GM23338 (cell line): ENCODE measurements at regions not wholly inside any gene's neighbourhood (a gene's known extent, or its start where the extent isn't known, plus 50 kb on each side); places are given as distances from the start of the nearest gene placed in this dataset.
A peak's percentile ranks its signal among the peaks of the same experiment; 100 is the strongest.

Source experiments
- ATAC-seq: fragments of 200-7000 bp; cut with Tn5 transposase; 3 replicates; pipeline ENCODE4 v1.9.1; 2020
- DNase-seq: peaks from one replicate; pipeline ENCODE4 v3.0.0-alpha.2; 2015; ENCODE audit warnings: low spot score
- H2AFZ ChIP-seq: fragments of 200-600 bp; sonication (generic); 2 replicates; pipeline ENCODE4 v1.8.0; 2016; ENCODE audit warnings: antibody characterized with exemption, mild to moderate bottlenecking, moderate library complexity
- H3F3A ChIP-seq: fragments of 200-600 bp; sonication (generic); replicated peaks from 2 replicates; pipeline ENCODE4 v1.8.0; 2017; ENCODE audit warnings: antibody characterized with exemption, mixed run types, low read depth
- H3K27ac ChIP-seq: fragments of 200-600 bp; sonication (generic); 2 replicates; pipeline ENCODE4 v1.6.1; 2016; ENCODE audit warnings: low read depth
- H3K27me3 ChIP-seq: fragments of 200-600 bp; sonication (generic); 2 replicates; pipeline ENCODE4 v1.8.0; 2016; ENCODE audit warnings: mild to moderate bottlenecking, mixed run types, moderate library complexity; ENCODE audit not compliant: insufficient read depth
- H3K36me3 ChIP-seq: fragments of 200-600 bp; sonication (generic); 2 replicates; pipeline ENCODE4 v1.8.0; 2016; ENCODE audit warnings: mild to moderate bottlenecking; ENCODE audit not compliant: insufficient read depth
- H3K4me1 ChIP-seq: fragments of 200-600 bp; sonication (generic); 2 replicates; pipeline ENCODE4 v1.8.0; 2016; ENCODE audit warnings: mild to moderate bottlenecking, moderate library complexity; ENCODE audit not compliant: insufficient read depth
- H3K4me2 ChIP-seq: fragments of 200-600 bp; sonication (generic); 2 replicates; pipeline ENCODE4 v1.7.1; 2017; ENCODE audit warnings: mixed run types
- H3K4me3 ChIP-seq: fragments of 200-600 bp; sonication (generic); 2 replicates; pipeline ENCODE4 v1.6.1; 2016; ENCODE audit warnings: mixed run types
- H3K79me2 ChIP-seq: fragments of 200-600 bp; sonication (generic); replicated peaks from 2 replicates; pipeline ENCODE4 v1.8.0; 2017; ENCODE audit warnings: mild to moderate bottlenecking; ENCODE audit not compliant: insufficient read depth
- H3K9me2 ChIP-seq: fragments of 200-600 bp; sonication (generic); 2 replicates; pipeline ENCODE4 v1.8.0; 2017; ENCODE audit not compliant: insufficient read depth
- H4K20me1 ChIP-seq: fragments of 200-600 bp; sonication (generic); replicated peaks from 2 replicates; pipeline ENCODE4 v1.8.0; 2017; ENCODE audit warnings: mild to moderate bottlenecking; ENCODE audit not compliant: insufficient read depth
- H3K27ac Mint-ChIP-seq: 2 replicates; pipeline ENCODE4 v1.8.0; 2020; ENCODE audit warnings: inconsistent platforms, mild to moderate bottlenecking, moderate library complexity, mixed read lengths
- H3K27me3 Mint-ChIP-seq: 3 replicates; pipeline ENCODE4 v1.8.0; 2022; ENCODE audit warnings: low read depth, mild to moderate bottlenecking, moderate library complexity, mixed read lengths, inconsistent platforms; ENCODE audit not compliant: insufficient read depth, poor library complexity
- H3K36me3 Mint-ChIP-seq: 3 replicates; pipeline ENCODE4 v1.8.0; 2021; ENCODE audit warnings: low read depth, mild to moderate bottlenecking, inconsistent platforms, moderate library complexity, mixed read lengths
- H3K4me1 Mint-ChIP-seq: 3 replicates; pipeline ENCODE4 v1.8.0; 2020; ENCODE audit warnings: mild to moderate bottlenecking, inconsistent platforms, mixed read lengths
- H3K4me3 Mint-ChIP-seq: 3 replicates; pipeline ENCODE4 v1.8.0; 2021; ENCODE audit warnings: moderate library complexity, mild to moderate bottlenecking, inconsistent platforms, mixed read lengths
- H3K9me3 Mint-ChIP-seq: 3 replicates; pipeline ENCODE4 v1.8.0; 2020; ENCODE audit warnings: moderate library complexity, mild to moderate bottlenecking, inconsistent platforms, mixed read lengths
- EZH2phosphoT487 ChIP-seq: fragments of 200-600 bp; sonication (generic); IDR thresholded peaks from one replicate; pipeline ENCODE4 v1.8.1; 2018; ENCODE audit warnings: antibody characterized with exemption; ENCODE audit not compliant: unreplicated experiment
- NANOG ChIP-seq: IDR thresholded peaks from 2 replicates; pipeline ENCODE4 v1.6.1; 2016; ENCODE audit warnings: antibody characterized with exemption, borderline replicate concordance
- STAT1 ChIP-seq: IDR thresholded peaks from one replicate; pipeline ENCODE4 v1.6.1; 2016; ENCODE audit warnings: antibody characterized with exemption; ENCODE audit not compliant: unreplicated experiment
- ZNF462 ChIP-seq: fragments of 250-450 bp; sonication (Bioruptor Pico); IDR thresholded peaks from 2 replicates; pipeline ENCODE4 v1.5.0; 2020; ENCODE audit warnings: mild to moderate bottlenecking, moderate library complexity
- TF ChIP-seq, protein P1 (sequence below): IDR thresholded peaks from one replicate; pipeline ENCODE4 v1.6.1; 2018; ENCODE audit warnings: antibody characterized with exemption; ENCODE audit not compliant: unreplicated experiment
- TF ChIP-seq, protein P2 (sequence below), 2 experiments: fragments of 200-600 bp in 1 of 2; sonication (generic) in 1 of 2; conservative IDR thresholded peaks; 2 replicates each; pipeline versions ENCODE4 v1.5.1 to v1.6.1; 2016 to 2017; ENCODE audit warnings: antibody characterized with exemption in 2 of 2, low read depth in 2 of 2, mild to moderate bottlenecking in 2 of 2, moderate library complexity in 1 of 2
- TF ChIP-seq, protein P3 (sequence below): IDR thresholded peaks from 2 replicates; pipeline ENCODE4 v1.6.1; 2016; ENCODE audit warnings: antibody characterized with exemption

- TF ChIP-seq NANOG (no peak), STAT1 (no peak), ZNF462 (CRISPR knock-in tag) (no peak), EZH2phosphoT487 (no peak)
- TF ChIP-seq, protein P1, sequence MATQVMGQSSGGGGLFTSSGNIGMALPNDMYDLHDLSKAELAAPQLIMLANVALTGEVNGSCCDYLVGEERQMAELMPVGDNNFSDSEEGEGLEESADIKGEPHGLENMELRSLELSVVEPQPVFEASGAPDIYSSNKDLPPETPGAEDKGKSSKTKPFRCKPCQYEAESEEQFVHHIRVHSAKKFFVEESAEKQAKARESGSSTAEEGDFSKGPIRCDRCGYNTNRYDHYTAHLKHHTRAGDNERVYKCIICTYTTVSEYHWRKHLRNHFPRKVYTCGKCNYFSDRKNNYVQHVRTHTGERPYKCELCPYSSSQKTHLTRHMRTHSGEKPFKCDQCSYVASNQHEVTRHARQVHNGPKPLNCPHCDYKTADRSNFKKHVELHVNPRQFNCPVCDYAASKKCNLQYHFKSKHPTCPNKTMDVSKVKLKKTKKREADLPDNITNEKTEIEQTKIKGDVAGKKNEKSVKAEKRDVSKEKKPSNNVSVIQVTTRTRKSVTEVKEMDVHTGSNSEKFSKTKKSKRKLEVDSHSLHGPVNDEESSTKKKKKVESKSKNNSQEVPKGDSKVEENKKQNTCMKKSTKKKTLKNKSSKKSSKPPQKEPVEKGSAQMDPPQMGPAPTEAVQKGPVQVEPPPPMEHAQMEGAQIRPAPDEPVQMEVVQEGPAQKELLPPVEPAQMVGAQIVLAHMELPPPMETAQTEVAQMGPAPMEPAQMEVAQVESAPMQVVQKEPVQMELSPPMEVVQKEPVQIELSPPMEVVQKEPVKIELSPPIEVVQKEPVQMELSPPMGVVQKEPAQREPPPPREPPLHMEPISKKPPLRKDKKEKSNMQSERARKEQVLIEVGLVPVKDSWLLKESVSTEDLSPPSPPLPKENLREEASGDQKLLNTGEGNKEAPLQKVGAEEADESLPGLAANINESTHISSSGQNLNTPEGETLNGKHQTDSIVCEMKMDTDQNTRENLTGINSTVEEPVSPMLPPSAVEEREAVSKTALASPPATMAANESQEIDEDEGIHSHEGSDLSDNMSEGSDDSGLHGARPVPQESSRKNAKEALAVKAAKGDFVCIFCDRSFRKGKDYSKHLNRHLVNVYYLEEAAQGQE = no peak
- TF ChIP-seq, protein P2, sequence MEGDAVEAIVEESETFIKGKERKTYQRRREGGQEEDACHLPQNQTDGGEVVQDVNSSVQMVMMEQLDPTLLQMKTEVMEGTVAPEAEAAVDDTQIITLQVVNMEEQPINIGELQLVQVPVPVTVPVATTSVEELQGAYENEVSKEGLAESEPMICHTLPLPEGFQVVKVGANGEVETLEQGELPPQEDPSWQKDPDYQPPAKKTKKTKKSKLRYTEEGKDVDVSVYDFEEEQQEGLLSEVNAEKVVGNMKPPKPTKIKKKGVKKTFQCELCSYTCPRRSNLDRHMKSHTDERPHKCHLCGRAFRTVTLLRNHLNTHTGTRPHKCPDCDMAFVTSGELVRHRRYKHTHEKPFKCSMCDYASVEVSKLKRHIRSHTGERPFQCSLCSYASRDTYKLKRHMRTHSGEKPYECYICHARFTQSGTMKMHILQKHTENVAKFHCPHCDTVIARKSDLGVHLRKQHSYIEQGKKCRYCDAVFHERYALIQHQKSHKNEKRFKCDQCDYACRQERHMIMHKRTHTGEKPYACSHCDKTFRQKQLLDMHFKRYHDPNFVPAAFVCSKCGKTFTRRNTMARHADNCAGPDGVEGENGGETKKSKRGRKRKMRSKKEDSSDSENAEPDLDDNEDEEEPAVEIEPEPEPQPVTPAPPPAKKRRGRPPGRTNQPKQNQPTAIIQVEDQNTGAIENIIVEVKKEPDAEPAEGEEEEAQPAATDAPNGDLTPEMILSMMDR (conservative IDR thresholded peaks at IDR 0.05; ENCODE audit: low read depth in 2 of 2) = no peak
- TF ChIP-seq, protein P3, sequence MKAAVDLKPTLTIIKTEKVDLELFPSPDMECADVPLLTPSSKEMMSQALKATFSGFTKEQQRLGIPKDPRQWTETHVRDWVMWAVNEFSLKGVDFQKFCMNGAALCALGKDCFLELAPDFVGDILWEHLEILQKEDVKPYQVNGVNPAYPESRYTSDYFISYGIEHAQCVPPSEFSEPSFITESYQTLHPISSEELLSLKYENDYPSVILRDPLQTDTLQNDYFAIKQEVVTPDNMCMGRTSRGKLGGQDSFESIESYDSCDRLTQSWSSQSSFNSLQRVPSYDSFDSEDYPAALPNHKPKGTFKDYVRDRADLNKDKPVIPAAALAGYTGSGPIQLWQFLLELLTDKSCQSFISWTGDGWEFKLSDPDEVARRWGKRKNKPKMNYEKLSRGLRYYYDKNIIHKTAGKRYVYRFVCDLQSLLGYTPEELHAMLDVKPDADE = no peak
- Mint-ChIP-seq H3K27ac (no peak overlapping the region), H3K36me3 (no peaks in the 10 kb centered on the region), H3K4me1 (peaks cover 18% of the 10 kb centered on the region), H3K27me3 (peaks cover 12% of the 10 kb centered on the region), H3K4me3 (no peak overlapping the region), H3K9me3 (no peaks in the 10 kb centered on the region; the same call in 2 of the 3 replicates)
- H4K20me1 ChIP-seq = no peaks in the 10 kb centered on the region
- peak; percentile 35; the same call in 2 of the 3 replicates for ATAC-seq
- no peaks in the 10 kb centered on the region for H3K9me2 ChIP-seq
- H3K4me2 ChIP-seq = no peak overlapping the region
- H3K36me3 ChIP-seq = no peaks in the 10 kb centered on the region
- H3K27me3 ChIP-seq = no peaks in the 10 kb centered on the region
- H3K27ac ChIP-seq = no peak overlapping the region
- no peak overlapping the region for H2AFZ ChIP-seq
- no peaks in the 10 kb centered on the region for H3K79me2 ChIP-seq
- no peak for DNase-seq
- no peak overlapping the region for H3K4me3 ChIP-seq
- no peaks in the 10 kb centered on the region for H3F3A ChIP-seq
- H3K4me1 ChIP-seq = no peaks in the 10 kb centered on the region; the same call in 1 of the 2 replicates
Observed at GRCh38 chr17:31598399-31598782, 206.9 kb downstream of the RAB11FIP4 start.
